ENCODE measurements at regions not wholly inside any gene's neighbourhood (a gene's known extent, or its start where the extent isn't known, plus 50 kb on each side); places are given as distances from the start of the nearest gene placed in this dataset.

GRCh38 chr2:12424219-12424618 lies 292.5 kb upstream of the TRIB2 start:
- no peak for TF ChIP-seq CTCF (IDR thresholded peaks at IDR 0.05)
- TF ChIP-seq POLR2A (IDR thresholded peaks at IDR 0.05): no peak

Measured in Peyer's patch (tissue), 4 donors.